ENCODE measurements at regions not wholly inside any gene's neighbourhood (a gene's known extent, or its start where the extent isn't known, plus 50 kb on each side); places are given as distances from the start of the nearest gene placed in this dataset.

- H3K36me3 Mint-ChIP-seq (ENCODE audit: low read depth), result no peaks in the 10 kb centered on the region
- peaks cover 7% of the 10 kb centered on the region for H3K4me1 Mint-ChIP-seq
- DNase-seq, result no peak
- no peak overlapping the region for H3K27ac Mint-ChIP-seq
- no peak overlapping the region for H3K4me3 Mint-ChIP-seq
- no peaks in the 10 kb centered on the region for H3K9me3 Mint-ChIP-seq
- POLR2A ChIA-PET, result no interaction called here
- H3K27me3 Mint-ChIP-seq, result peaks cover 20% of the 10 kb centered on the region
- CTCF ChIA-PET, result no interaction called here
Measured at GRCh38 chr9:557601-558201, 283.8 kb upstream of the DMRT1 start.

- Mint-ChIP-seq H3K9me3 (no peaks in the 10 kb centered on the region), H3K27me3 (peaks cover 28% of the 10 kb centered on the region), H3K4me1 (peaks cover 7% of the 10 kb centered on the region), H3K36me3 (ENCODE audit: low read depth) (no peaks in the 10 kb centered on the region), H3K27ac (no peak overlapping the region), H3K4me3 (no peak overlapping the region)
- CTCF ChIA-PET, result interaction anchor here (1.1 kb wide), 1 partner anchor 116 kb away, joined by 3 read pairs; no protein-coding TSS in a partner anchor
- DNase-seq, result no peak
- POLR2A ChIA-PET, result no interaction called here
Measured at GRCh38 chr9:561427-561826, 280.1 kb upstream of the DMRT1 start.

- POLR2A ChIA-PET, result no interaction called here
- Mint-ChIP-seq H3K9me3 (no peaks in the 10 kb centered on the region), H3K36me3 (ENCODE audit: low read depth) (no peaks in the 10 kb centered on the region), H3K4me3 (no peak overlapping the region), H3K27me3 (peaks cover 23% of the 10 kb centered on the region), H3K27ac (no peak overlapping the region), H3K4me1 (peaks cover 8% of the 10 kb centered on the region)
- CTCF ChIA-PET, result no interaction called here
- DNase-seq, result no peak
Measured at GRCh38 chr9:563200-563599, 278.3 kb upstream of the DMRT1 start.

GRCh38 chr9:565528-565927, 276.0 kb upstream of the DMRT1 start:
- Mint-ChIP-seq H3K27ac (no peak overlapping the region), H3K9me3 (no peaks in the 10 kb centered on the region), H3K4me1 (peaks cover 1% of the 10 kb centered on the region), H3K4me3 (no peak overlapping the region), H3K36me3 (ENCODE audit: low read depth) (no peaks in the 10 kb centered on the region), H3K27me3 (peaks cover 13% of the 10 kb centered on the region)
- CTCF ChIA-PET, result no interaction called here
- DNase-seq, result no peak
- POLR2A ChIA-PET, result no interaction called here

- Mint-ChIP-seq H3K9me3 (no peaks in the 10 kb centered on the region), H3K27ac (no peak overlapping the region), H3K36me3 (ENCODE audit: low read depth) (no peaks in the 10 kb centered on the region), H3K4me1 (peaks cover 1% of the 10 kb centered on the region), H3K4me3 (no peak overlapping the region), H3K27me3 (peaks cover 13% of the 10 kb centered on the region)
- no peak for DNase-seq
- CTCF ChIA-PET, result no interaction called here
- POLR2A ChIA-PET, result no interaction called here
Measured at GRCh38 chr9:567128-567746, 274.3 kb upstream of the DMRT1 start.

- Mint-ChIP-seq H3K36me3 (ENCODE audit: low read depth) (no peaks in the 10 kb centered on the region), H3K9me3 (no peaks in the 10 kb centered on the region), H3K27me3 (peaks cover 13% of the 10 kb centered on the region), H3K4me3 (no peak overlapping the region), H3K4me1 (peaks cover 1% of the 10 kb centered on the region), H3K27ac (no peak overlapping the region)
- CTCF ChIA-PET, result no interaction called here
- no peak for DNase-seq
- POLR2A ChIA-PET, result no interaction called here
Measured at GRCh38 chr9:567747-568305, 273.7 kb upstream of the DMRT1 start.

- no peak overlapping the region for H3K4me3 Mint-ChIP-seq
- H3K27ac Mint-ChIP-seq, result no peak overlapping the region
- DNase-seq, result no peak
- peaks cover 9% of the 10 kb centered on the region for H3K27me3 Mint-ChIP-seq
- no peaks in the 10 kb centered on the region for H3K9me3 Mint-ChIP-seq
- ChIA-PET CTCF (no interaction called here), POLR2A (no interaction called here)
- H3K36me3 Mint-ChIP-seq (ENCODE audit: low read depth), result no peaks in the 10 kb centered on the region
- peaks cover 1% of the 10 kb centered on the region for H3K4me1 Mint-ChIP-seq
Measured at GRCh38 chr9:569296-569695, 272.2 kb upstream of the DMRT1 start.

- ChIA-PET CTCF (no interaction called here), POLR2A (no interaction called here)
- Mint-ChIP-seq H3K27ac (no peak overlapping the region), H3K36me3 (ENCODE audit: low read depth) (no peaks in the 10 kb centered on the region), H3K27me3 (peaks cover 5% of the 10 kb centered on the region), H3K4me3 (no peak overlapping the region), H3K4me1 (peaks cover 1% of the 10 kb centered on the region), H3K9me3 (no peaks in the 10 kb centered on the region)
- no peak for DNase-seq
Measured at GRCh38 chr9:570187-570586, 271.3 kb upstream of the DMRT1 start.

- Mint-ChIP-seq H3K4me3 (no peak overlapping the region), H3K36me3 (ENCODE audit: low read depth) (no peaks in the 10 kb centered on the region), H3K27me3 (peaks cover 5% of the 10 kb centered on the region), H3K9me3 (no peaks in the 10 kb centered on the region), H3K4me1 (peaks cover 1% of the 10 kb centered on the region), H3K27ac (no peak overlapping the region)
- no peak for DNase-seq
- POLR2A ChIA-PET, result no interaction called here
- CTCF ChIA-PET, result no interaction called here
Measured at GRCh38 chr9:571066-571465, 270.4 kb upstream of the DMRT1 start.

- H3K27ac Mint-ChIP-seq, result no peak overlapping the region
- POLR2A ChIA-PET, result no interaction called here
- DNase-seq, result no peak
- CTCF ChIA-PET, result no interaction called here
- H3K4me3 Mint-ChIP-seq, result no peak overlapping the region
- H3K27me3 Mint-ChIP-seq, result peaks cover 4% of the 10 kb centered on the region
- H3K4me1 Mint-ChIP-seq, result peaks cover 1% of the 10 kb centered on the region
- no peaks in the 10 kb centered on the region for H3K9me3 Mint-ChIP-seq
- H3K36me3 Mint-ChIP-seq (ENCODE audit: low read depth), result no peaks in the 10 kb centered on the region
Measured at GRCh38 chr9:571741-572140, 269.8 kb upstream of the DMRT1 start.

GRCh38 chr9:573691-574410, 267.6 kb upstream of the DMRT1 start:
- CTCF ChIA-PET, result no interaction called here
- Mint-ChIP-seq H3K4me1 (no peaks in the 10 kb centered on the region), H3K9me3 (no peaks in the 10 kb centered on the region), H3K4me3 (no peak overlapping the region), H3K27ac (no peak overlapping the region), H3K36me3 (ENCODE audit: low read depth) (no peaks in the 10 kb centered on the region), H3K27me3 (no peaks in the 10 kb centered on the region)
- POLR2A ChIA-PET, result no interaction called here
- no peak for DNase-seq

DNA sequence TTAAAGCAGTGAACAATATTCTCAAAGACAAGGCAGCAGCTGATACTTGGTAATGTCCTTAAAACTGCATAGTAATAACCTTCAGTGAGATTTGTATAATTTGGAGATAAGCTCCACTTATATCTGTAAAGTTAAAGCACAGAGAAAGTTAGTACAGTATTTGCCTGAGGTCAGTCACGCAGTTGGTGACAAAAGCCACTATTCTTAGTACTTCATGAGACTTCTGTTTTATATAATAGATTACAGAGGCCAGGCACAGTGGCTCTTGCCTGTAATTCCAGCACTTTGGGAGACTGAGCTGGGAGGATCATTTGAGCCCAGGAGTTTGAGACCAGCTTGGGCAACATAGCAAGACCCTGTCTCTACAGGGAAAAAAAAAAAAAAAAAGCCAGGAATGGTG, 266.4 kb upstream of the DMRT1 start:
- Mint-ChIP-seq H3K4me3 (no peak overlapping the region), H3K4me1 (no peaks in the 10 kb centered on the region)

DNA sequence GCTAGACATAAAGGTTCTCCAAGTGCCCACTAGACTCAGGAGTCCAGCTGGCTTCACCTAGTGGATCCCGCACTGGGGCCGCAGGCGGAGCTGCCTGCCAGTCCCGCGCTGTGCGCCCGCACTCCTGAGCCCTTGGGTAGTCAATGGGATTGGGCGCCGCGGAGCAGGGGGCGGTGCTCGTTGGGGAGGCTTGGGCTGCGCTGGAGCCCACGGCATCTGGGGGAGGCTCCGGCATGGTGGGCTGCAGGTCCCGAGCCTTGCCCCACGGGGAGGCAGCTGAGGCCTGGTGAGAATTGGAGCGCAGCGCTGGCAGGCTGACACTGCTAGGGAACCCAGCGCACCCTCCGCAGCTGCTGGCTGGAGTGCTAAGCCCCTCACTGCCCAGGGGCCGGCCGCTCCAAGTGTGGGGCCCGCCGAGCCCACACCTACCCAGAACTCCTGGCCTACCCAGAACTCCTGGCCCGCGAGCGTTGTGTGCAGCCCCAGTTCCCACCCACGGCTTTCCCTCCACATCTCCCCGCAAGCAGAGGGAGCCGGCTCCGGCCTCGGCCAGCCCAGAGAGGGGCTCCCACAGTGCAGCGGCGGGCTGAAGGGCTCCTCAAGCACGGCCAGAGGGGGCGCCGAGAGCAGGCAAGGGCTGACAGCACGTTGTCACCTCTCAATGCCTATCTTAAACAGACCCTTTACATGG, 260.7 kb upstream of the DMRT1 start:
- Mint-ChIP-seq H3K4me1 (no peaks in the 10 kb centered on the region), H3K27ac (no peak overlapping the region), H3K36me3 (ENCODE audit: low read depth) (no peaks in the 10 kb centered on the region), H3K9me3 (no peaks in the 10 kb centered on the region), H3K27me3 (no peaks in the 10 kb centered on the region), H3K4me3 (no peak overlapping the region)
- POLR2A ChIA-PET, result no interaction called here
- no peak for DNase-seq
- CTCF ChIA-PET, result no interaction called here

More for the DNA sequence above, 266.4 kb upstream of the DMRT1 start:
- ChIA-PET CTCF (no interaction called here), POLR2A (no interaction called here)
- DNase-seq, result no peak
- no peak overlapping the region for H3K27ac Mint-ChIP-seq
- H3K27me3 Mint-ChIP-seq, result no peaks in the 10 kb centered on the region
- no peaks in the 10 kb centered on the region for H3K36me3 Mint-ChIP-seq (ENCODE audit: low read depth)
- H3K9me3 Mint-ChIP-seq, result no peaks in the 10 kb centered on the region

All from activated CD4-positive, alpha-beta memory T cell treated with anti-CD3 and anti-CD28 coated beads, Interleukin-2, amount 10 ng/mL, durations not matched to agents 7 days and 5 days (primary cell).